ENCODE measurements at regions not wholly inside any gene's neighbourhood (a gene's known extent, or its start where the extent isn't known, plus 50 kb on each side); places are given as distances from the start of the nearest gene placed in this dataset.

DNA sequence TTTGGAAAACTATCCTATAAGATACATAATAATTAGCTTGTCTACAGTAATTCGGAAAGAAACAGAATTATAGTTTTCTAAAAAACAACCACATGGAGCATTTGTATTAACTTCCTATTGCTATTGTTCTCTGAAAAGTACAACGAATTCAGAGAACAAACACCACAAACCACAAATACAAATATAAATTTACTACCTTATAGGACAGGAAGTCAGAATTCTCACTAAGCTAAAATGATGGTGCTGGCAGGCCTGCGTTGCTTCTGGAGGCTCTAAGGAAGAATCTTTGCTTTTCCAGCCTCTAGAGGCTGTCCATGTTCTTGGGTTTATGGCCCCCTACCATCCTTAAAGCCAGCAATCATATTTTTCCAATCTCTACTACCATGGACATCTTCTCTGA is 173.6 kb upstream of the TCF21 start:
- TF ChIP-seq, protein P1, sequence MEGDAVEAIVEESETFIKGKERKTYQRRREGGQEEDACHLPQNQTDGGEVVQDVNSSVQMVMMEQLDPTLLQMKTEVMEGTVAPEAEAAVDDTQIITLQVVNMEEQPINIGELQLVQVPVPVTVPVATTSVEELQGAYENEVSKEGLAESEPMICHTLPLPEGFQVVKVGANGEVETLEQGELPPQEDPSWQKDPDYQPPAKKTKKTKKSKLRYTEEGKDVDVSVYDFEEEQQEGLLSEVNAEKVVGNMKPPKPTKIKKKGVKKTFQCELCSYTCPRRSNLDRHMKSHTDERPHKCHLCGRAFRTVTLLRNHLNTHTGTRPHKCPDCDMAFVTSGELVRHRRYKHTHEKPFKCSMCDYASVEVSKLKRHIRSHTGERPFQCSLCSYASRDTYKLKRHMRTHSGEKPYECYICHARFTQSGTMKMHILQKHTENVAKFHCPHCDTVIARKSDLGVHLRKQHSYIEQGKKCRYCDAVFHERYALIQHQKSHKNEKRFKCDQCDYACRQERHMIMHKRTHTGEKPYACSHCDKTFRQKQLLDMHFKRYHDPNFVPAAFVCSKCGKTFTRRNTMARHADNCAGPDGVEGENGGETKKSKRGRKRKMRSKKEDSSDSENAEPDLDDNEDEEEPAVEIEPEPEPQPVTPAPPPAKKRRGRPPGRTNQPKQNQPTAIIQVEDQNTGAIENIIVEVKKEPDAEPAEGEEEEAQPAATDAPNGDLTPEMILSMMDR (IDR thresholded peaks at IDR 0.05), result no peak
- TF ChIP-seq POLR2AphosphoS5 (IDR thresholded peaks at IDR 0.05) (no peak), POLR2A (IDR thresholded peaks at IDR 0.05) (no peak)

Measured in sigmoid colon (tissue), 4 donors.